Osteoblast (primary cell): ENCODE measurements at regions not wholly inside any gene's neighbourhood (a gene's known extent, or its start where the extent isn't known, plus 50 kb on each side); places are given as distances from the start of the nearest gene placed in this dataset.

Experiments
- DNase-seq: peaks from one replicate; pipeline ENCODE4 v3.0.0; 2011; ENCODE audit warnings: low spot score, mixed read lengths; ENCODE audit not compliant: insufficient read length; ENCODE audit errors: missing footprints
- H2AFZ ChIP-seq: 2 replicates; pipeline ENCODE4 v1.6.0; 2011; ENCODE audit warnings: mild to moderate bottlenecking, low read length
- H3K27ac ChIP-seq: 2 replicates; pipeline ENCODE4 v1.5.1; 2011; ENCODE audit warnings: mild to moderate bottlenecking, low read depth, low read length, moderate library complexity
- H3K27me3 ChIP-seq: 2 replicates; pipeline ENCODE4 v1.6.0; 2012; ENCODE audit warnings: mild to moderate bottlenecking, control low read depth, inconsistent platforms, low read length, moderate library complexity; ENCODE audit not compliant: insufficient read depth
- H3K36me3 ChIP-seq: 2 replicates; pipeline ENCODE4 v1.5.1; 2011; ENCODE audit warnings: mild to moderate bottlenecking, low read length, control low read depth, moderate library complexity; ENCODE audit not compliant: insufficient read depth
- H3K4me1 ChIP-seq: 2 replicates; pipeline ENCODE4 v1.5.1; 2011; ENCODE audit warnings: mild to moderate bottlenecking, low read length, control low read depth, moderate library complexity; ENCODE audit not compliant: insufficient read depth
- H3K4me2 ChIP-seq: 2 replicates; pipeline ENCODE4 v1.6.0; 2011; ENCODE audit warnings: mild to moderate bottlenecking, low read length; ENCODE audit not compliant: insufficient read depth
- H3K4me3 ChIP-seq: fragments of 200-600 bp; sonication (generic); 3 replicates; pipeline ENCODE4 v1.5.1; 2012; ENCODE audit warnings: mild to moderate bottlenecking, low read length, inconsistent platforms; ENCODE audit not compliant: insufficient read depth
- H3K79me2 ChIP-seq: 2 replicates; pipeline ENCODE4 v1.6.0; 2012; ENCODE audit warnings: mild to moderate bottlenecking, low read length, control low read depth, inconsistent platforms; ENCODE audit not compliant: insufficient read depth
- H3K9me3 ChIP-seq: 2 replicates; pipeline ENCODE4 v1.5.1; 2011; ENCODE audit warnings: low read depth, low read length, control low read depth
- H4K20me1 ChIP-seq: 2 replicates; pipeline ENCODE4 v1.6.0; 2012; ENCODE audit warnings: mild to moderate bottlenecking, low read length, control low read depth; ENCODE audit not compliant: insufficient read depth
- TF ChIP-seq, protein P1 (sequence below): IDR thresholded peaks from 2 replicates; pipeline ENCODE4 v1.5.1; 2011; ENCODE audit warnings: mild to moderate bottlenecking, low read depth, low read length, moderate library complexity; ENCODE audit errors: extremely low read depth

DNA sequence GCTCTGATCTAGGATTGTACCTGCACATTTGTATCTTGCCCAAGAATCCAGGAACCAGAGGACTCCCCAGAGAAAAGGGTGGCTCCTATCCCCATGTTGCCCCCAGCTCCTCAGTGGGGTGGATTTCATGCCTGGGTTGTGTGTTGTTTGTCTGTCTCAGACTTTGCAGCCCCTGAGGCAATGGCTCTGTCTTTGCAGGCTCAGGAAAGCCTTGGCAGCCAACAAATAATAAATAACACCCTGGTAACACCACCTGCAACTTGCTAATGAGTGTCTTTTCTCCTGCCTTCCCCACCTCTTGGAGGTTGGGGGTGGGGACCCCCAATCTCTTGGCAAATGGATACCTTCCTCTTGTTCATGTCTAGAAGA is 65.2 kb upstream of the CISTR start:
- no peaks in the 10 kb centered on the region for H3K79me2 ChIP-seq
- H3K4me3 ChIP-seq: no peak overlapping the region
- H3K4me2 ChIP-seq: no peak overlapping the region
- no peak overlapping the region for H3K27ac ChIP-seq
- H3K36me3 ChIP-seq: no peaks in the 10 kb centered on the region
- DNase-seq: no peak
- H4K20me1 ChIP-seq: no peaks in the 10 kb centered on the region
- H3K4me1 ChIP-seq: no peaks in the 10 kb centered on the region
- peaks cover 51% of the 10 kb centered on the region for H3K27me3 ChIP-seq
- H3K9me3 ChIP-seq: no peaks in the 10 kb centered on the region
- H2AFZ ChIP-seq: no peak overlapping the region
- TF ChIP-seq, protein P1, sequence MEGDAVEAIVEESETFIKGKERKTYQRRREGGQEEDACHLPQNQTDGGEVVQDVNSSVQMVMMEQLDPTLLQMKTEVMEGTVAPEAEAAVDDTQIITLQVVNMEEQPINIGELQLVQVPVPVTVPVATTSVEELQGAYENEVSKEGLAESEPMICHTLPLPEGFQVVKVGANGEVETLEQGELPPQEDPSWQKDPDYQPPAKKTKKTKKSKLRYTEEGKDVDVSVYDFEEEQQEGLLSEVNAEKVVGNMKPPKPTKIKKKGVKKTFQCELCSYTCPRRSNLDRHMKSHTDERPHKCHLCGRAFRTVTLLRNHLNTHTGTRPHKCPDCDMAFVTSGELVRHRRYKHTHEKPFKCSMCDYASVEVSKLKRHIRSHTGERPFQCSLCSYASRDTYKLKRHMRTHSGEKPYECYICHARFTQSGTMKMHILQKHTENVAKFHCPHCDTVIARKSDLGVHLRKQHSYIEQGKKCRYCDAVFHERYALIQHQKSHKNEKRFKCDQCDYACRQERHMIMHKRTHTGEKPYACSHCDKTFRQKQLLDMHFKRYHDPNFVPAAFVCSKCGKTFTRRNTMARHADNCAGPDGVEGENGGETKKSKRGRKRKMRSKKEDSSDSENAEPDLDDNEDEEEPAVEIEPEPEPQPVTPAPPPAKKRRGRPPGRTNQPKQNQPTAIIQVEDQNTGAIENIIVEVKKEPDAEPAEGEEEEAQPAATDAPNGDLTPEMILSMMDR: no peak

DNA sequence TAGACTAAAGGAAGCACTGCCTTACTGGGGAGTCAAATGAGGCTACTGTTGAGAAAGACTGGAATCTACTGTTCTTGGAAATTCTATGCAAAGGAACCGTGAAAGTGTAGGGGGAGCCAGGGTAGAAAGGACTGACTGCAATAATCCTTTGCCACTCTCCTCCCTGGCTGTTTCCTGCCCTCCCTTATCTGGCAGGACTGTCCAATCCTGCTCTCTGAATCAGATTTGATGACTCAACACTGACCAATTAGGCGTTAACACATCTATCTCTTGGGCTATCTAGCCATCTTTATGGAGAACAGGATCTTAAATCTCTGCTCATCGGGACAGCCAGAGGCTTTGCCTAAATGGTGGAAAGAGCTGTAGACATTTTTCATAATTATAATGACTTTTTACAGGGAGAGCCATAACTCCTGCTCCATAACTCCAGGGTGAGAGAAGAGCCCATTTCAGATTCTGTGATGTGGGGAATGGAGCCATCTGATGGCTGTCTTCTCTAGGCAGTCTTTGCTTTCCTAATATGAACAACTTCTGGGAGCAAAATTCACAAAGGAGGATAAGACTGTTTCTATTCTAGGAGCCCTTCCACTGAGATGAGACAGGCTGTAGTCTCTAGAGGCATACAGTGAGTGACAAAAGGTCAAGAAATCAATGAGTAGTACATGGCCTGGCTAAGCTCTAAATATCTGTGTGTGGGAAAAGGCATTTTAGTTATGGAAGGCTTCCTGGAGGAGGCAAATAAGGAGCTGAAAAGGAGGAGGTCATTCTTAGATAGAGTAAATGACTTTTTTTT is 68.9 kb upstream of the CISTR start:
- Histone ChIP-seq H3K4me2 (no peak overlapping the region), H3K9me3 (no peaks in the 10 kb centered on the region), H3K27ac (no peak overlapping the region), H3K4me3 (no peak overlapping the region), H4K20me1 (no peaks in the 10 kb centered on the region), H3K4me1 (no peaks in the 10 kb centered on the region), H3K27me3 (peaks cover 53% of the 10 kb centered on the region), H2AFZ (peak overlapping the region; percentile 58), H3K79me2 (no peaks in the 10 kb centered on the region), H3K36me3 (no peaks in the 10 kb centered on the region)
- TF ChIP-seq, protein P1: no peak
- DNase-seq: no peak

DNA sequence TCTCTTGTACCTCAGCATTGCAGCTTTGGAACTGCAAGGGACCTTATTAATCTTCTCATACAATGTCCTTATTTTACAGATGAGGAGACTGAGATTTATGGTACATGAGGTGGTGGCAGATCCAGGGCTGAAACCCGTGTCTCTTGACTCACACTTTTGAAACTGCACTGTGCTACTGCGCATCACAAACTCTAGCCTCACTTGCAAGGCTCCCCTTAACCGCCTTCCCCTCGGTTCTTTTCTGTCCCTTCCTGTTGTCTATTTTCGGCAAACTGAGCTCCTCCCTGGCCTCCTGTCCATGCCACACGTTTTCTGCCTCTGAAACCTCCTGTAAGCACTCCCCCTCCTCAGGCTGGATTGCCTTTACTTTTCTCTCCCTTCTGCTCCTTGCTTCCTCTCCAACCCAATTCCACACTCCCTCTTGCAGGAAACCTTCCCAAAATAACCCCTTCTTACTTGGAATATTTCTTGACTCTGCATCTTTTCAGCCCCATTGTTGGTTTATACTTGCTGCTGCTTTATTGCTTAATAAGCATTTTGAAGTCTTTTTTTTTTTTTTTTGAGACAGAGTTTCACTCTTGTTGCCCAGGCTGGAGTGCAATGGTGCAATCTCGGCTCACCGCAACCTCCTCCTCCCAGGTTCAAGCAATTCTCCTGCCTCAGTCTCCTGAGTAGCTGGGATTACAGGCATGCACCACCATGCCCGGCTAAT is 72.4 kb upstream of the CISTR start:
- H3K27me3 ChIP-seq: peaks cover 40% of the 10 kb centered on the region
- no peak overlapping the region for H3K27ac ChIP-seq
- no peaks in the 10 kb centered on the region for H3K79me2 ChIP-seq
- no peak overlapping the region for H2AFZ ChIP-seq
- H3K36me3 ChIP-seq: no peaks in the 10 kb centered on the region
- H3K4me1 ChIP-seq: no peaks in the 10 kb centered on the region
- no peak overlapping the region for H3K4me2 ChIP-seq
- TF ChIP-seq, protein P1: no peak
- no peak overlapping the region for H3K4me3 ChIP-seq
- no peak for DNase-seq
- H3K9me3 ChIP-seq: no peaks in the 10 kb centered on the region
- H4K20me1 ChIP-seq: no peaks in the 10 kb centered on the region
